Esophagus squamous epithelium (tissue), 5 donors: ENCODE measurements at regions not wholly inside any gene's neighbourhood (a gene's known extent, or its start where the extent isn't known, plus 50 kb on each side); places are given as distances from the start of the nearest gene placed in this dataset.

Source experiments
- DNase-seq: peaks from one replicate; lab custom pipeline; 2025; lab: John Stamatoyannopoulos, UW
- H3K27ac ChIP-seq, 4 donors: fragments of 200-600 bp; sonication (generic); one replicate each; pipeline ENCODE4 v1.5.1; 2016 to 2019; ENCODE audit warnings: mild to moderate bottlenecking in 1 of 4
- H3K27me3 ChIP-seq, 4 donors: fragments of 200-600 bp; sonication (generic); 1 replicate in 3 of 4; 2 replicates in 1 of 4; pipeline versions ENCODE4 v1.5.1 to v1.6.0; 2017 to 2021; ENCODE audit warnings: antibody characterized with exemption in 1 of 4
- H3K36me3 ChIP-seq, 3 donors: fragments of 200-600 bp; sonication (generic); one replicate each; pipeline ENCODE4 v1.5.1; 2016 to 2019
- H3K4me1 ChIP-seq, 3 donors: fragments of 200-600 bp; sonication (generic); one replicate each; pipeline ENCODE4 v1.5.1; 2017 to 2019
- H3K4me3 ChIP-seq, 4 donors: fragments of 200-600 bp; sonication (generic); 1 replicate in 3 of 4; 2 replicates in 1 of 4; pipeline ENCODE4 v1.5.1; 2016 to 2019; ENCODE audit warnings: mild to moderate bottlenecking in 2 of 4, moderate library complexity in 1 of 4
- H3K9me3 ChIP-seq, 3 donors: fragments of 200-600 bp; sonication (generic); one replicate each; pipeline ENCODE4 v1.5.1; 2016 to 2019
- CTCF ChIP-seq, 6 experiments: fragments of 450-650 bp in 4 of 6; fragments of 200-600 bp in 2 of 6; sonication (generic) in 2 of 6; IDR thresholded peaks; one replicate each; pipeline ENCODE4 v1.5.1; 2016 to 2019; ENCODE audit warnings: antibody characterized with exemption in 6 of 6, mild to moderate bottlenecking in 4 of 6, moderate library complexity in 4 of 6
- POLR2A ChIP-seq, 4 donors: fragments of 450-650 bp; IDR thresholded peaks; one replicate each; pipeline ENCODE4 v1.6.1; 2017; ENCODE audit warnings: antibody characterized with exemption in 4 of 4, mild to moderate bottlenecking in 4 of 4, moderate library complexity in 3 of 4
- WGBS, 2 donors: methylation state at CpG; one replicate each; pipeline ENCODE4 v1.1.5; 2018; 5-methylcytosine and 5-hydroxymethylcytosine counted together
- intact Hi-C: fragments of 100-400 bp; cut with DNase I; formaldehyde crosslinking; loops from one replicate; pipeline ENCODE4 v1.15.0; 2022
- donor health status: DM: yes; HTN: yes; CAD: no.

GRCh38 chr5:143695941-143696340, 116.0 kb upstream of the HMHB1 start:
- no peak for DNase-seq
- WGBS, 2 donors: 83 to 88% methylated on average over 1 of the region's 1 CpG
- H3K36me3 ChIP-seq: no peaks in the 10 kb centered on the region

DNA sequence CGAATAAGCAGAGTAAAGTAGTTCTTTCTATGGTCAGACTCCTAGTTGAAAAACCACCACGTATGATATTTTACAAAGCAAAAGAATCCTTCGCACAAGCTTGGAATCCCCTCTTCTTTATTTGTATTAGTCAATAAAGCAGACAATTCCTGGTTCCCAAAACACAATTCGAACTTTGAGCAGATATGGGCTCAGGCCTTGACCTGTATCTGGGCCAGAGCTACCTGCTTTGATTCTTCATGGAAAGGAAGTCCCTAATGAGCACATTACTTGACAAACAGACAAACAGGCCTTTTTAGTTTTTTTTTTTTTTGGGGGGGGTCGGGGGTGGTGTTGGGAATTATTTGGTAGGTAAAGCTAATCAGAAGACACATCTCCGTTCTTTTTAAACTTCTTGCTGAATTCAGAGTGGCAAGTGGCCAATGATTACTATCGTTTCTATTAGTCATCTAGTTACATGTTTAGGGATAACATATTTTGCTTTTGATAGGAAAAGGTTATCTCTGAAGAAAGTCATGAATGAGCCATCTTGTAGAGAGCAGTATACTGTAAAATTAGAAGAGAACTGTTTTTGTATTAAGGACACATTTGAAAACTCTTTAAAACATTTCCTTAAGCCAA, 116.6 kb upstream of the HMHB1 start:
- intact Hi-C loops: no loop called here
- no peak for DNase-seq
- Histone ChIP-seq H3K27me3 (no peaks in the 10 kb centered on the region), H3K4me1 (peaks cover 0 to 13% (median 0%) of the 10 kb centered on the region in 3 donors), H3K9me3 (no peaks in the 10 kb centered on the region), H3K27ac (no peak overlapping the region), H3K4me3 (no peak overlapping the region), H3K36me3 (no peaks in the 10 kb centered on the region)
- TF ChIP-seq CTCF (IDR thresholded peaks at IDR 0.05) (no peak), POLR2A (IDR thresholded peaks at IDR 0.05) (no peak)
- 75 to 79% methylated on average over 7 of the region's 7 CpGs for WGBS, 2 donors

More at GRCh38 chr5:143695941-143696340, 116.0 kb upstream of the HMHB1 start:
- TF ChIP-seq CTCF (IDR thresholded peaks at IDR 0.05) (no peak), POLR2A (IDR thresholded peaks at IDR 0.05) (no peak)
- Histone ChIP-seq H3K27ac (no peak overlapping the region), H3K4me3 (no peak overlapping the region), H3K27me3 (no peaks in the 10 kb centered on the region), H3K4me1 (peaks cover 0 to 13% (median 0%) of the 10 kb centered on the region in 3 donors), H3K9me3 (no peaks in the 10 kb centered on the region)
- intact Hi-C loops: no loop called here

GRCh38 chr5:143694357-143694756, 117.6 kb upstream of the HMHB1 start:
- TF ChIP-seq CTCF (IDR thresholded peaks at IDR 0.05): no peak
- TF ChIP-seq POLR2A (IDR thresholded peaks at IDR 0.05): no peak
- intact Hi-C loops: no loop called here
- WGBS, 2 donors: 87 to 100% methylated on average over 4 of the region's 4 CpGs

DNA sequence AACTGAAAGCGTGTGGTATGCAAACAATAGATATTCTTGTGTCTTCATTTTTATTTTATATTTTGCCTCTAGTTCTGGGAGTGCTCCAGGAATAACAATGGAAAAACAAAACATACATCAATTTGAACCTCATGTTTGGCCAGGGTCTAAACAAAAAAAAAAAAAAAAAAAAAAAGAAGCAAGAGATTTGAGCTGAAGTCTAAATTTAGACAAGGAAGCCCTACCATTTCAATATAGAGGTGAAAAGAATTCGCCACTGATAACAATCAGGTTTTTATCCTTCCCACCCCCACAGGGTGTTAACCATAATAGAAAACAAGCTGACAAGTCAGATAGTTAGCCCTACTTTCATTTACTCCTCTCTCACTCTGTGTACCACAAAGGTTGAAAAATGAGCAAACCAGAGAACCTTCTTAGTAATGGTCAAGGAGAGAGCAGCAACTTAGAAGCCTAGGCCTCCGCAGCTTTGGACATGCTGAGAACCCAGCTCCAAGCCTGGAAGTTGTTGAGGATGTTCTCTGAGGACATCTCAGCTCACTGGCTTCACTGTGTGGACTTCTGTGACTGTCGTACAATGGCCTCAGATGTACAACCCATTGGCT, 118.2 kb upstream of the HMHB1 start:
- no peak for DNase-seq
- Histone ChIP-seq H3K36me3 (no peaks in the 10 kb centered on the region), H3K4me1 (peaks cover 0 to 13% (median 0%) of the 10 kb centered on the region in 3 donors), H3K27ac (no peak overlapping the region), H3K27me3 (no peaks in the 10 kb centered on the region), H3K9me3 (no peaks in the 10 kb centered on the region), H3K4me3 (no peak overlapping the region)
- intact Hi-C loops: no loop called here
- TF ChIP-seq POLR2A (IDR thresholded peaks at IDR 0.05) (no peak), CTCF (IDR thresholded peaks at IDR 0.05) (no peak)
- WGBS, 2 donors: 80 to 85% methylated on average over 4 of the region's 4 CpGs

More at GRCh38 chr5:143694357-143694756, 117.6 kb upstream of the HMHB1 start:
- no peaks in the 10 kb centered on the region for H3K36me3 ChIP-seq
- H3K9me3 ChIP-seq: no peaks in the 10 kb centered on the region
- no peak for DNase-seq
- H3K27me3 ChIP-seq: no peaks in the 10 kb centered on the region
- no peak overlapping the region for H3K27ac ChIP-seq
- H3K4me3 ChIP-seq: no peak overlapping the region
- peaks cover 0 to 13% (median 0%) of the 10 kb centered on the region in 3 donors for H3K4me1 ChIP-seq

GRCh38 chr5:143692342-143692741, 119.6 kb upstream of the HMHB1 start:
- H3K4me1 ChIP-seq: peaks cover 0 to 11% (median 0%) of the 10 kb centered on the region in 3 donors
- WGBS, 2 donors: 75 to 81% methylated on average over 1 of the region's 1 CpG
- no peaks in the 10 kb centered on the region for H3K36me3 ChIP-seq
- H3K27ac ChIP-seq: no peak overlapping the region
- H3K9me3 ChIP-seq: no peaks in the 10 kb centered on the region
- H3K27me3 ChIP-seq: no peaks in the 10 kb centered on the region
- no peak for TF ChIP-seq POLR2A (IDR thresholded peaks at IDR 0.05)
- no peak for TF ChIP-seq CTCF (IDR thresholded peaks at IDR 0.05)
- no peak for DNase-seq
- no peak overlapping the region for H3K4me3 ChIP-seq
- intact Hi-C loops: no loop called here
